Endodermal cell (in vitro differentiated cells): ENCODE measurements at regions not wholly inside any gene's neighbourhood (a gene's known extent, or its start where the extent isn't known, plus 50 kb on each side); places are given as distances from the start of the nearest gene placed in this dataset.
A peak's percentile ranks its signal among the peaks of the same experiment; 100 is the strongest.

Experiments used
- DNase-seq: peaks from one replicate; pipeline ENCODE4 v3.0.0-alpha.2; 2017
- H3K27ac ChIP-seq: 2 replicates; pipeline ENCODE4 v1.5.1; 2013; ENCODE audit warnings: mild to moderate bottlenecking, low read depth, low read length, moderate library complexity
- H3K27me3 ChIP-seq: 2 replicates; pipeline ENCODE4 v1.6.1; 2013; ENCODE audit warnings: mild to moderate bottlenecking, low read length, moderate library complexity; ENCODE audit not compliant: insufficient read depth, control insufficient read depth, poor library complexity, severe bottlenecking
- H3K36me3 ChIP-seq: 2 replicates; pipeline ENCODE4 v1.7.0; 2013; ENCODE audit warnings: mild to moderate bottlenecking, low read length, moderate library complexity; ENCODE audit not compliant: control insufficient read depth, insufficient read depth
- H3K4me1 ChIP-seq: one replicate; pipeline ENCODE4 v1.7.0; 2013; ENCODE audit warnings: low read length; ENCODE audit not compliant: control insufficient read depth, insufficient read depth
- H3K4me3 ChIP-seq: 2 replicates; pipeline ENCODE4 v1.5.1; 2013; ENCODE audit warnings: mild to moderate bottlenecking, low read length, moderate library complexity
- H3K9ac ChIP-seq: 2 replicates; pipeline ENCODE4 v1.6.1; 2013; ENCODE audit warnings: mild to moderate bottlenecking, low read length, moderate library complexity; ENCODE audit not compliant: poor library complexity, severe bottlenecking; ENCODE audit errors: extremely low read depth
- H3K9me3 ChIP-seq: 2 replicates; pipeline ENCODE4 v1.6.1; 2013; ENCODE audit warnings: mild to moderate bottlenecking, low read length, moderate library complexity; ENCODE audit not compliant: control insufficient read depth
- H3K27ac Mint-ChIP-seq: 2 replicates; pipeline ENCODE4 v1.8.0; 2020; ENCODE audit warnings: mixed read lengths
- H3K27me3 Mint-ChIP-seq: 2 replicates; pipeline ENCODE4 v1.8.0; 2021; ENCODE audit warnings: mild to moderate bottlenecking, mixed read lengths; ENCODE audit not compliant: insufficient read depth
- H3K36me3 Mint-ChIP-seq: 2 replicates; pipeline ENCODE4 v1.8.0; 2020; ENCODE audit warnings: low read depth, mixed read lengths
- H3K4me1 Mint-ChIP-seq: 2 replicates; pipeline ENCODE4 v1.8.0; 2020; ENCODE audit warnings: mixed read lengths
- H3K4me3 Mint-ChIP-seq: 2 replicates; pipeline ENCODE4 v1.8.0; 2020; ENCODE audit warnings: mild to moderate bottlenecking, moderate library complexity, mixed read lengths
- H3K9me3 Mint-ChIP-seq: 2 replicates; pipeline ENCODE4 v1.8.0; 2020; ENCODE audit warnings: mild to moderate bottlenecking, mixed read lengths
- WGBS, 2 experiments: methylation state at CpG; one replicate each; pipeline versions ENCODE4 v1.1.5 to v1.1.7; 2013; ENCODE audit warnings: missing lambda C conversion rate in 2 of 2, mixed read lengths in 1 of 2; ENCODE audit not compliant: insufficient coverage in 1 of 2, insufficient read length in 1 of 2; 5-methylcytosine and 5-hydroxymethylcytosine counted together
- TF ChIP-seq, protein P1 (sequence below): fragments of 200-600 bp; sonication (generic); conservative IDR thresholded peaks from 2 replicates; pipeline ENCODE4 v1.5.0; 2021; ENCODE audit warnings: antibody characterized with exemption, mild to moderate bottlenecking

DNA sequence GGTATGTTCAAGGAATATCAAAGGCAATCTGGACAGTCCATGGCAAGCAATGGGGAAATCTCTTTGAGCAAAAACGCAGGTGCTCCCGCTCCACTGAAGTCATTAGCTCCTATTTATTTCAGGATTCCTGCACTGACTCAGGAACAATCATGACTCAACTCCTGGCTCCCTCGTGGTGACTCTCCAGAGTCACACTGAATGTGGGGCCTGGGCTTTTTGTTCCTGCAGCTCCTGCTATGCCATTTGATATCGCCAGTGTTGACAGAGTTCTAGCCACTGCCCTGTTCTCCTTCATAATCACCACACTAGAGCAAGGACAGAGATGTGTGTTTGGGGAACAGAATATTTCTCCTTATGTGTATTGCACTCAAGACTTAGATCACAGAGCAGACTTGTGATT is 187.2 kb upstream of the ZNF462 start:
- Mint-ChIP-seq H3K4me1 (peaks cover 12% of the 10 kb centered on the region), H3K36me3 (no peaks in the 10 kb centered on the region), H3K27me3 (no peaks in the 10 kb centered on the region), H3K4me3 (no peak overlapping the region), H3K27ac (no peak overlapping the region), H3K9me3 (no peaks in the 10 kb centered on the region)
- DNase-seq, result no peak
- Histone ChIP-seq H3K27me3 (no peaks in the 10 kb centered on the region), H3K36me3 (no peaks in the 10 kb centered on the region), H3K9ac (no peak overlapping the region), H3K27ac (no peak overlapping the region), H3K4me3 (no peak overlapping the region), H3K4me1 (no peaks in the 10 kb centered on the region), H3K9me3 (no peaks in the 10 kb centered on the region)
- TF ChIP-seq, protein P1, sequence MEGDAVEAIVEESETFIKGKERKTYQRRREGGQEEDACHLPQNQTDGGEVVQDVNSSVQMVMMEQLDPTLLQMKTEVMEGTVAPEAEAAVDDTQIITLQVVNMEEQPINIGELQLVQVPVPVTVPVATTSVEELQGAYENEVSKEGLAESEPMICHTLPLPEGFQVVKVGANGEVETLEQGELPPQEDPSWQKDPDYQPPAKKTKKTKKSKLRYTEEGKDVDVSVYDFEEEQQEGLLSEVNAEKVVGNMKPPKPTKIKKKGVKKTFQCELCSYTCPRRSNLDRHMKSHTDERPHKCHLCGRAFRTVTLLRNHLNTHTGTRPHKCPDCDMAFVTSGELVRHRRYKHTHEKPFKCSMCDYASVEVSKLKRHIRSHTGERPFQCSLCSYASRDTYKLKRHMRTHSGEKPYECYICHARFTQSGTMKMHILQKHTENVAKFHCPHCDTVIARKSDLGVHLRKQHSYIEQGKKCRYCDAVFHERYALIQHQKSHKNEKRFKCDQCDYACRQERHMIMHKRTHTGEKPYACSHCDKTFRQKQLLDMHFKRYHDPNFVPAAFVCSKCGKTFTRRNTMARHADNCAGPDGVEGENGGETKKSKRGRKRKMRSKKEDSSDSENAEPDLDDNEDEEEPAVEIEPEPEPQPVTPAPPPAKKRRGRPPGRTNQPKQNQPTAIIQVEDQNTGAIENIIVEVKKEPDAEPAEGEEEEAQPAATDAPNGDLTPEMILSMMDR, result no peak
- WGBS, 2 experiments, result 83 to 84% methylated on average over 4 of the region's 4 CpGs

DNA sequence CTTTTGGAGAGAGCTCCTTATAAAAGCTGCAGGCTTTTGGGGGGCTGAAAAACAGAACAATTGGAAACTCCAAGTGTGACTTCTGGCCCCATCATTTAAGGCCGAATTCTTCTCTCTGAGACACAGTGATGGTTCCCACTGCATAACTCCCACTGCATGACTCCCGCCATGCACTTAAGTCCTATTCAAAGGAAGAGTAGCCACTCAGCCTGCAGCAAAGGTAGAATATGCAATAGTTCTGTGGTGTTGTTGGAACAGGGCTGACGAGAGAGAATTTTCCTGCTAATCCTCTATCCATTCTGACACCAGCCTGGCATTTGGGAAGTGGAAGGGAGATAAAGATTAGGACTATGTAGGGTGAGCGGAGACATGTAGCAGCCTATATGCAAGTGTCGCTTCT is 185.6 kb upstream of the ZNF462 start:
- H3K9ac ChIP-seq, result no peak overlapping the region
- H3K9me3 Mint-ChIP-seq, result no peaks in the 10 kb centered on the region
- H3K4me3 Mint-ChIP-seq, result no peak overlapping the region
- TF ChIP-seq, protein P1, result no peak
- no peak overlapping the region for H3K27ac Mint-ChIP-seq
- H3K27me3 Mint-ChIP-seq, result no peaks in the 10 kb centered on the region
- no peaks in the 10 kb centered on the region for H3K4me1 ChIP-seq
- H3K4me3 ChIP-seq, result no peak overlapping the region
- H3K36me3 ChIP-seq, result no peaks in the 10 kb centered on the region
- H3K9me3 ChIP-seq, result no peaks in the 10 kb centered on the region
- 90 to 91% methylated on average over 3 to 5 of the region's 5 CpGs for WGBS, 2 experiments
- H3K27me3 ChIP-seq, result no peaks in the 10 kb centered on the region
- H3K36me3 Mint-ChIP-seq, result no peaks in the 10 kb centered on the region
- H3K4me1 Mint-ChIP-seq, result peaks cover 12% of the 10 kb centered on the region
- no peak overlapping the region for H3K27ac ChIP-seq
- peak; percentile 51 for DNase-seq

DNA sequence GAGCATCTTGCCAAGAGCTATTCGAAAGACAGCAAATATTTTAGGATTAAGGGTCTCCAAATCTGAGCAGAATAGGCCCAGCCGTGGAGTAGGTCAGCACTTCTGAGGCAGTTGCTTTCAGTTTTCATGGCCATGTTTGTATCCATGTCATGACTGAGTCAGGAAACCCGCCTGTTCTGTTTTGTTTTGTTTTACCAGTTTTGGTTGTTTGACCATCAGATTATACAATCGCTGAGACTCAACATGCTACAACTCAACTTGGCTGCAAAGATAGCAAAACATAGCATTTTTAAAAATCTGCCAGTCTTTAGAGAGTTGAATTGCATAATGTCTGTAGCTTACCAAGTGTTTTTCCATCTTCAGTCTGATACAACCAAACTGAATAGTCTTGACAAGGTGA is 185.1 kb upstream of the ZNF462 start:
- no peaks in the 10 kb centered on the region for H3K36me3 Mint-ChIP-seq
- no peak overlapping the region for H3K9ac ChIP-seq
- H3K9me3 Mint-ChIP-seq, result no peaks in the 10 kb centered on the region
- DNase-seq, result no peak
- 92 to 96% methylated on average over 4 of the region's 4 CpGs for WGBS, 2 experiments
- H3K27me3 ChIP-seq, result no peaks in the 10 kb centered on the region
- no peak overlapping the region for H3K27ac ChIP-seq
- H3K4me3 ChIP-seq, result no peak overlapping the region
- no peaks in the 10 kb centered on the region for H3K36me3 ChIP-seq
- H3K27ac Mint-ChIP-seq, result no peak overlapping the region
- no peaks in the 10 kb centered on the region for H3K27me3 Mint-ChIP-seq
- no peak overlapping the region for H3K4me3 Mint-ChIP-seq
- TF ChIP-seq, protein P1, result no peak
- H3K4me1 Mint-ChIP-seq, result peaks cover 12% of the 10 kb centered on the region
- no peaks in the 10 kb centered on the region for H3K9me3 ChIP-seq
- H3K4me1 ChIP-seq, result no peaks in the 10 kb centered on the region
